B cell (primary cell): ENCODE measurements at regions not wholly inside any gene's neighbourhood (a gene's known extent, or its start where the extent isn't known, plus 50 kb on each side); places are given as distances from the start of the nearest gene placed in this dataset.

Experiments
- ATAC-seq: fragments of 200-7000 bp; cut with Tn5 transposase; one replicate; pipeline ENCODE4 v1.10.0; 2021; ENCODE audit warnings: low read depth, mild to moderate bottlenecking, moderate number of reproducible peaks, moderate library complexity
- CTCF ChIA-PET: fragments of 350-600 bp; sonication (Branson Sonifier 250); formaldehyde crosslinking; loops from one replicate; lab custom pipeline; 2021; ENCODE audit warnings: antibody characterized with exemption, inconsistent platforms; lab: Charles Lee
- POLR2A ChIA-PET: fragments of 350-600 bp; sonication (Branson Sonifier 250); formaldehyde crosslinking; loops from one replicate; lab custom pipeline; 2021; ENCODE audit warnings: antibody characterized with exemption; lab: Charles Lee
- DNase-seq: peaks from one replicate; pipeline ENCODE4 v3.0.0; 2013
- H2AFZ ChIP-seq: 2 replicates; pipeline ENCODE4 v1.6.1; 2012; ENCODE audit warnings: mild to moderate bottlenecking, low read depth, low read length; ENCODE audit not compliant: insufficient read depth, poor library complexity, severe bottlenecking
- H3K27ac ChIP-seq, 2 donors: 1 replicate in 1 of 2; 2 replicates in 1 of 2; pipeline ENCODE4 v1.5.1; 2012 to 2013; ENCODE audit warnings: low read length in 2 of 2, mild to moderate bottlenecking in 2 of 2, moderate library complexity in 1 of 2
- H3K27me3 ChIP-seq, 4 experiments: fragments of 200-600 bp in 1 of 4; sonication (generic) in 1 of 4; replicated peaks in 1 of 4; 1 replicate in 2 of 4; 2 replicates in 2 of 4; pipeline versions ENCODE4 v1.6.1 to v1.7.0; 2013 to 2016; ENCODE audit warnings: low read length in 3 of 4, mild to moderate bottlenecking in 2 of 4, mixed read lengths in 1 of 4, moderate library complexity in 1 of 4; ENCODE audit not compliant: insufficient read depth in 4 of 4, control insufficient read depth in 3 of 4; ENCODE audit errors: control extremely low read depth in 1 of 4
- H3K36me3 ChIP-seq, 2 experiments: replicated peaks in 1 of 2; 1 replicate in 1 of 2; 2 replicates in 1 of 2; pipeline versions ENCODE4 v1.6.1 to v1.7.1; 2013; ENCODE audit warnings: low read length in 1 of 2; ENCODE audit not compliant: insufficient read depth in 2 of 2, control insufficient read depth in 1 of 2; ENCODE audit errors: control extremely low read depth in 1 of 2, extremely low read depth in 1 of 2
- H3K4me1 ChIP-seq, 2 donors: fragments of 200-600 bp in 1 of 2; sonication (generic) in 1 of 2; 1 replicate in 1 of 2; 2 replicates in 1 of 2; pipeline versions ENCODE4 v1.5.1 to v1.6.1; 2013 to 2017; ENCODE audit warnings: low read length in 2 of 2; ENCODE audit not compliant: control insufficient read depth in 2 of 2, insufficient read depth in 2 of 2
- H3K4me2 ChIP-seq: replicated peaks from 2 replicates; pipeline ENCODE3; 2012; ENCODE audit warnings: mild to moderate bottlenecking, low read depth, low read length; ENCODE audit not compliant: poor library complexity, severe bottlenecking
- H3K4me3 ChIP-seq, 5 experiments: fragments of 200-600 bp in 1 of 5; sonication (generic) in 1 of 5; 1 replicate in 3 of 5; 2 replicates in 2 of 5; pipeline versions ENCODE4 v1.5.1 to v1.7.0; 2011 to 2016; ENCODE audit warnings: low read length in 4 of 5, mild to moderate bottlenecking in 4 of 5, low read depth in 2 of 5, control low read depth in 1 of 5, moderate library complexity in 1 of 5; ENCODE audit not compliant: insufficient read depth in 1 of 5; ENCODE audit errors: control extremely low read depth in 1 of 5, extremely low read depth in 1 of 5
- H3K79me2 ChIP-seq: fragments of 200-600 bp; sonication (generic); one replicate; pipeline ENCODE4 v1.6.0; 2016; ENCODE audit warnings: low read length; ENCODE audit not compliant: control insufficient read depth, insufficient read depth
- H3K9ac ChIP-seq: fragments of 200-600 bp; sonication (generic); 2 replicates; pipeline ENCODE4 v1.6.1; 2017; ENCODE audit warnings: mild to moderate bottlenecking, low read length, moderate library complexity
- H3K9me3 ChIP-seq, 3 donors: one replicate each; pipeline versions ENCODE4 v1.6.1 to v1.7.1; 2013; ENCODE audit warnings: low read length in 2 of 3; ENCODE audit not compliant: control insufficient read depth in 2 of 3, insufficient read depth in 1 of 3; ENCODE audit errors: control extremely low read depth in 1 of 3
- H4K20me1 ChIP-seq: 2 replicates; pipeline ENCODE4 v1.6.0; 2012; ENCODE audit warnings: mild to moderate bottlenecking, low read length; ENCODE audit not compliant: insufficient read depth, control insufficient read depth, poor library complexity, severe bottlenecking
- H3K27ac Mint-ChIP-seq: one replicate; pipeline ENCODE4 v1.8.0; 2021; ENCODE audit warnings: mixed read lengths
- H3K27me3 Mint-ChIP-seq: one replicate; pipeline ENCODE4 v1.8.0; 2021; ENCODE audit warnings: mixed read lengths
- H3K4me1 Mint-ChIP-seq: one replicate; pipeline ENCODE4 v1.8.0; 2021; ENCODE audit warnings: mixed read lengths
- H3K4me3 Mint-ChIP-seq: one replicate; pipeline ENCODE4 v1.8.0; 2021; ENCODE audit warnings: mixed read lengths
- H3K9me3 Mint-ChIP-seq: one replicate; pipeline ENCODE4 v1.8.0; 2022; ENCODE audit warnings: mixed read lengths; ENCODE audit not compliant: insufficient read depth
- EZH2 ChIP-seq: IDR thresholded peaks from 2 replicates; pipeline ENCODE4 v1.6.1; 2012; ENCODE audit warnings: borderline replicate concordance, low read depth, mild to moderate bottlenecking, moderate library complexity, low read length; ENCODE audit not compliant: insufficient read depth, poor library complexity, severe bottlenecking
- WGBS: methylation state at CpG from one replicate; pipeline ENCODE4 v1.1.5; 2013; ENCODE audit warnings: missing lambda C conversion rate; ENCODE audit not compliant: insufficient coverage; 5-methylcytosine and 5-hydroxymethylcytosine counted together
- intact Hi-C: fragments of 100-400 bp; cut with micrococcal nuclease; formaldehyde crosslinking; loops from one replicate; pipeline ENCODE4 v1.10.0; 2022
- TF ChIP-seq, protein P1 (sequence below): fragments of 200-600 bp; IDR thresholded peaks from one replicate; pipeline ENCODE4 v1.8.0; 2022; ENCODE audit warnings: antibody characterized with exemption, mild to moderate bottlenecking

DNA sequence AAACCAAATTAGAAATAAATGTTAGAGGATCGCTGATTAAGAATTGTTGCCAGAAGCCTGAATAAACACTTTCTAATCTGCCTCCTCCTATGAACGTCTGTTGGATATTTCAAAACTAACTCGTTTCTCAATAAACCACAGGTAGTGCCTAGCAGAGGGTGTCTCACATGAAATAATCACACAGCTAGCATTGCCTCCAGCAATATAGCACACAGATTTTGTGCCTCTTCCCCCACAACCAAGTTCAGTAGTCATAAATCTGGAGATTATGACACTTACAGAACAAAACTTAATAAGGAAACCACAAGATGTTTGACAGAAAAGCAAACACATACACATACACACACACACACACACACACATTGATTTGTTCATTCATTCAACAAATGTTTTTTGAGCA is 173.2 kb upstream of the CDH10 start:
- Histone ChIP-seq H3K27me3 (no peaks in the 10 kb centered on the region), H3K79me2 (no peaks in the 10 kb centered on the region), H3K9ac (no peak overlapping the region), H3K4me3 (no peak overlapping the region), H3K4me1 (no peaks in the 10 kb centered on the region), H3K36me3 (no peaks in the 10 kb centered on the region), H2AFZ (no peak overlapping the region), H3K4me2 (no peak overlapping the region), H4K20me1 (no peaks in the 10 kb centered on the region), H3K9me3 (peaks cover 0 to 2% (median 0%) of the 10 kb centered on the region in 3 donors), H3K27ac (no peak overlapping the region)
- DNase-seq (no peak), ATAC-seq (no peak)
- H3K27ac Mint-ChIP-seq, result no peak overlapping the region
- no peaks in the 10 kb centered on the region for H3K27me3 Mint-ChIP-seq
- WGBS, result 14% methylated on average over 2 of the region's 3 CpGs
- TF ChIP-seq, protein P1, sequence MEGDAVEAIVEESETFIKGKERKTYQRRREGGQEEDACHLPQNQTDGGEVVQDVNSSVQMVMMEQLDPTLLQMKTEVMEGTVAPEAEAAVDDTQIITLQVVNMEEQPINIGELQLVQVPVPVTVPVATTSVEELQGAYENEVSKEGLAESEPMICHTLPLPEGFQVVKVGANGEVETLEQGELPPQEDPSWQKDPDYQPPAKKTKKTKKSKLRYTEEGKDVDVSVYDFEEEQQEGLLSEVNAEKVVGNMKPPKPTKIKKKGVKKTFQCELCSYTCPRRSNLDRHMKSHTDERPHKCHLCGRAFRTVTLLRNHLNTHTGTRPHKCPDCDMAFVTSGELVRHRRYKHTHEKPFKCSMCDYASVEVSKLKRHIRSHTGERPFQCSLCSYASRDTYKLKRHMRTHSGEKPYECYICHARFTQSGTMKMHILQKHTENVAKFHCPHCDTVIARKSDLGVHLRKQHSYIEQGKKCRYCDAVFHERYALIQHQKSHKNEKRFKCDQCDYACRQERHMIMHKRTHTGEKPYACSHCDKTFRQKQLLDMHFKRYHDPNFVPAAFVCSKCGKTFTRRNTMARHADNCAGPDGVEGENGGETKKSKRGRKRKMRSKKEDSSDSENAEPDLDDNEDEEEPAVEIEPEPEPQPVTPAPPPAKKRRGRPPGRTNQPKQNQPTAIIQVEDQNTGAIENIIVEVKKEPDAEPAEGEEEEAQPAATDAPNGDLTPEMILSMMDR, result no peak
- no peak for TF ChIP-seq EZH2
- ChIA-PET CTCF (no interaction called here), POLR2A (no interaction called here)
- peaks cover 11% of the 10 kb centered on the region for H3K9me3 Mint-ChIP-seq
- no peak overlapping the region for H3K4me3 Mint-ChIP-seq
- H3K4me1 Mint-ChIP-seq, result no peaks in the 10 kb centered on the region
- intact Hi-C loops, result no loop called here

DNA sequence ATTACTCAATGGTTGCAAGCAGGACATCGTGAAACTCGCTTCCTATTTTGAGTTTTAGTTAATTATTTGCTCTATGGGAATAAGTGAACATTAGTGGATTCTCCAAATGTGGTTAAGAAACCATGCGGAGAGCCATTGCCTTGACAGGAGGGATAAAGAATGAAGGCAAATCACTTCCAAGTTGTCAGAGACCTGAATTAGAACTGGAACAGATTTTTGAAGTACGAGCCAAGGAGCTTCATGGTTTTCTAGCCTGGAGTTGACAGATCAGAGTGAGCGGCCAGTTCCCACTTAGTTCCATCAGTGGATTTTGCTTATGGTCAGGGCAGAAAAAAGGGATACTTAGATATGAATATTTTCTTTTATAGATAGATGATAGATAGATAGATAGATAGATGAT is 171.4 kb upstream of the CDH10 start:
- DNase-seq (no peak), ATAC-seq (no peak)
- ChIA-PET CTCF (no interaction called here), POLR2A (no interaction called here)
- 90% methylated on average over 2 of the region's 5 CpGs for WGBS
- Histone ChIP-seq H3K4me3 (no peak overlapping the region), H3K36me3 (no peaks in the 10 kb centered on the region), H3K79me2 (no peaks in the 10 kb centered on the region), H3K4me2 (no peak overlapping the region), H3K27ac (no peak overlapping the region), H2AFZ (no peak overlapping the region), H3K9me3 (peaks cover 0 to 2% (median 0%) of the 10 kb centered on the region in 3 donors), H3K9ac (no peak overlapping the region), H3K27me3 (no peaks in the 10 kb centered on the region), H3K4me1 (no peaks in the 10 kb centered on the region), H4K20me1 (no peaks in the 10 kb centered on the region)
- H3K27me3 Mint-ChIP-seq, result no peaks in the 10 kb centered on the region
- no peak overlapping the region for H3K4me3 Mint-ChIP-seq
- H3K9me3 Mint-ChIP-seq, result peaks cover 9% of the 10 kb centered on the region
- H3K27ac Mint-ChIP-seq, result no peak overlapping the region
- TF ChIP-seq EZH2, result no peak
- TF ChIP-seq, protein P1, result no peak
- no peaks in the 10 kb centered on the region for H3K4me1 Mint-ChIP-seq
- intact Hi-C loops, result no loop called here
